K562 (cell line): ENCODE measurements at regions not wholly inside any gene's neighbourhood (a gene's known extent, or its start where the extent isn't known, plus 50 kb on each side); places are given as distances from the start of the nearest gene placed in this dataset.

Experiments used
- BACH1 ChIP-seq: fragments of 200-800 bp; sonication (Bioruptor generic); IDR thresholded peaks from 2 replicates; pipeline ENCODE4 v1.6.1; 2016; ENCODE audit warnings: missing genetic modification characterization, missing compliant biosample characterization
- HMG20B ChIP-seq: fragments of 250-450 bp; sonication (Bioruptor Pico); IDR thresholded peaks from 2 replicates; pipeline ENCODE4 v1.5.0; 2021; ENCODE audit warnings: mild to moderate bottlenecking
- JUN ChIP-seq, 2 experiments: sonication (generic) in 1 of 2; formaldehyde crosslinking in 1 of 2; IDR thresholded peaks; 2 replicates each; pipeline versions ENCODE4 v1.6.1 to v1.8.0; 2012 to 2022; ENCODE audit warnings: borderline replicate concordance in 2 of 2, mild to moderate bottlenecking in 2 of 2, improper control_type of control experiment in 1 of 2, low read depth in 1 of 2, low read length in 1 of 2, missing genetic modification reagents in 1 of 2
- JUND ChIP-seq, 2 experiments: IDR thresholded peaks; 2 replicates in 1 of 2; 3 replicates in 1 of 2; pipeline ENCODE4 v1.6.1; 2011; ENCODE audit warnings: borderline replicate concordance in 2 of 2, low read depth in 2 of 2, low read length in 2 of 2, improper control_type of control experiment in 1 of 2, missing biosample characterization in 1 of 2, missing genetic modification characterization in 1 of 2, missing genetic modification reagents in 1 of 2
- MYC ChIP-seq, 2 experiments: fragments of 250-450 bp in 1 of 2; sonication (Bioruptor Pico) in 1 of 2; IDR thresholded peaks; 2 replicates each; pipeline versions ENCODE4 v1.5.1 to v1.6.1; 2012 to 2021; ENCODE audit warnings: low read depth in 2 of 2, borderline replicate concordance in 1 of 2, improper control_type of control experiment in 1 of 2, low read length in 1 of 2, mild to moderate bottlenecking in 1 of 2, moderate library complexity in 1 of 2
- MYNN ChIP-seq, 2 experiments: sonication (generic); formaldehyde crosslinking in 1 of 2; IDR thresholded peaks; 2 replicates each; pipeline versions ENCODE4 v1.5.0 to v1.6.1; 2016 to 2020; ENCODE audit warnings: antibody characterized with exemption in 1 of 2, missing genetic modification reagents in 1 of 2
- NBN ChIP-seq: fragments of 450-650 bp; IDR thresholded peaks from 2 replicates; pipeline ENCODE4 v1.6.1; 2016; ENCODE audit warnings: low read depth, mild to moderate bottlenecking
- POLR2H ChIP-seq: IDR thresholded peaks from 2 replicates; pipeline ENCODE4 v1.6.1; 2016; ENCODE audit warnings: missing genetic modification characterization, low read depth, mild to moderate bottlenecking, control low read depth, missing compliant biosample characterization, moderate library complexity
- PTRF ChIP-seq: fragments of 450-650 bp; IDR thresholded peaks from 2 replicates; pipeline ENCODE4 v1.6.1; 2016; ENCODE audit warnings: mild to moderate bottlenecking, missing genetic modification characterization, missing compliant biosample characterization
- RCOR1 ChIP-seq, 2 experiments: IDR thresholded peaks; 2 replicates each; pipeline ENCODE4 v1.6.1; 2012; ENCODE audit warnings: low read depth in 2 of 2, low read length in 2 of 2, borderline replicate concordance in 1 of 2, improper control_type of control experiment in 1 of 2
- SETDB1 ChIP-seq: IDR thresholded peaks from one replicate; pipeline ENCODE4 v1.6.1; 2012; ENCODE audit warnings: low read length, control low read depth, inconsistent platforms
- TF ChIP-seq, protein P1 (sequence below), 2 experiments: fragments of 450-650 bp; formaldehyde crosslinking in 1 of 2; IDR thresholded peaks; 2 replicates each; pipeline versions ENCODE4 v1.4.0 to v1.6.1; 2014 to 2020; ENCODE audit warnings: mild to moderate bottlenecking in 2 of 2, borderline replicate concordance in 1 of 2, low read depth in 1 of 2
- TF ChIP-seq, protein P2 (sequence below): sonication (generic); formaldehyde crosslinking; IDR thresholded peaks from 2 replicates; pipeline ENCODE4 v1.5.0; 2020; ENCODE audit warnings: missing genetic modification reagents
- TF ChIP-seq, protein P3 (sequence below): sonication (generic); formaldehyde crosslinking; IDR thresholded peaks from 2 replicates; pipeline ENCODE4 v1.8.1; 2023; ENCODE audit warnings: mild to moderate bottlenecking, missing genetic modification reagents

DNA sequence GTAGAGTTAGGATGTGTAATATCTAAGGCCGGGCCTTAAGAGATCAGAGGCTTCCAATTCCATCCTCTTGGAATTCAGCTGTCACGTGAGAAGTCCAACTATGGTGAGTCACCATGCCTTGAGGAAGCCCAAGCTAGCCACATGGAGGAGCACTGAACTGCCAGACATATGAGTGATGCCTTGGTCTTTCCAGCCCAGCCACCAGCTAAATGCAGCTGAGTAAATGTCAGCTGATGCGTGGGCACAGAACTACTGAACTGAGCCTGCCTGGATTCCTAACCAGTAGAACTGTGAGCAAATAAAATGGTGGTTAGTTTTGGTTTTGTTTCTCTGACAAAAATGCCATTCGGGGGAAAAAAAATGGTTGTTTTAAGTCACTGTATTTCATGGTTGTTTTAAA, 153.7 kb upstream of the SERTAD2 start (continued):
- TF ChIP-seq, protein P1, sequence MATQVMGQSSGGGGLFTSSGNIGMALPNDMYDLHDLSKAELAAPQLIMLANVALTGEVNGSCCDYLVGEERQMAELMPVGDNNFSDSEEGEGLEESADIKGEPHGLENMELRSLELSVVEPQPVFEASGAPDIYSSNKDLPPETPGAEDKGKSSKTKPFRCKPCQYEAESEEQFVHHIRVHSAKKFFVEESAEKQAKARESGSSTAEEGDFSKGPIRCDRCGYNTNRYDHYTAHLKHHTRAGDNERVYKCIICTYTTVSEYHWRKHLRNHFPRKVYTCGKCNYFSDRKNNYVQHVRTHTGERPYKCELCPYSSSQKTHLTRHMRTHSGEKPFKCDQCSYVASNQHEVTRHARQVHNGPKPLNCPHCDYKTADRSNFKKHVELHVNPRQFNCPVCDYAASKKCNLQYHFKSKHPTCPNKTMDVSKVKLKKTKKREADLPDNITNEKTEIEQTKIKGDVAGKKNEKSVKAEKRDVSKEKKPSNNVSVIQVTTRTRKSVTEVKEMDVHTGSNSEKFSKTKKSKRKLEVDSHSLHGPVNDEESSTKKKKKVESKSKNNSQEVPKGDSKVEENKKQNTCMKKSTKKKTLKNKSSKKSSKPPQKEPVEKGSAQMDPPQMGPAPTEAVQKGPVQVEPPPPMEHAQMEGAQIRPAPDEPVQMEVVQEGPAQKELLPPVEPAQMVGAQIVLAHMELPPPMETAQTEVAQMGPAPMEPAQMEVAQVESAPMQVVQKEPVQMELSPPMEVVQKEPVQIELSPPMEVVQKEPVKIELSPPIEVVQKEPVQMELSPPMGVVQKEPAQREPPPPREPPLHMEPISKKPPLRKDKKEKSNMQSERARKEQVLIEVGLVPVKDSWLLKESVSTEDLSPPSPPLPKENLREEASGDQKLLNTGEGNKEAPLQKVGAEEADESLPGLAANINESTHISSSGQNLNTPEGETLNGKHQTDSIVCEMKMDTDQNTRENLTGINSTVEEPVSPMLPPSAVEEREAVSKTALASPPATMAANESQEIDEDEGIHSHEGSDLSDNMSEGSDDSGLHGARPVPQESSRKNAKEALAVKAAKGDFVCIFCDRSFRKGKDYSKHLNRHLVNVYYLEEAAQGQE (IDR thresholded peaks at IDR 0.05; ENCODE audit: borderline replicate concordance), result 0 out of 2 replicates have a peak, but pooled peaks have one; percentile 20
- TF ChIP-seq, protein P1 (CRISPR knock-in tag; IDR thresholded peaks at IDR 0.05; ENCODE audit: low read depth), result no peak
- TF ChIP-seq SETDB1 (no peak), NBN (no peak), MYNN (IDR thresholded peaks at IDR 0.05) (0 out of 2 replicates have a peak, but pooled peaks have one; percentile 19), MYNN (CRISPR knock-in tag; IDR thresholded peaks at IDR 0.05) (no peak), HMG20B (CRISPR knock-in tag) (no peak), PTRF (tag) (no peak), MYC (IDR thresholded peaks at IDR 0.05; ENCODE audit: low read depth, low read length) (0 out of 2 replicates have a peak, but pooled peaks have one; percentile 25), MYC (CRISPR knock-in tag; IDR thresholded peaks at IDR 0.05; ENCODE audit: borderline replicate concordance, low read depth) (no peak), RCOR1 (IDR thresholded peaks at IDR 0.05; ENCODE audit: borderline replicate concordance in 1 of 2, low read depth in 2 of 2, low read length in 2 of 2) (no peak), POLR2H (tag) (no peak), BACH1 (tag) (peak; percentile 62; the same call in 1 of the 2 replicates), JUN (IDR thresholded peaks at IDR 0.05; ENCODE audit: borderline replicate concordance, low read depth, low read length) (peak; percentile 82), JUN (CRISPR knock-in tag; IDR thresholded peaks at IDR 0.05; ENCODE audit: borderline replicate concordance) (no peak), JUND (IDR thresholded peaks at IDR 0.05; ENCODE audit: borderline replicate concordance, low read depth, low read length) (peak; percentile 89), JUND (tag; IDR thresholded peaks at IDR 0.05; ENCODE audit: borderline replicate concordance, low read depth, low read length) (peak; percentile 89)
- TF ChIP-seq, protein P2, sequence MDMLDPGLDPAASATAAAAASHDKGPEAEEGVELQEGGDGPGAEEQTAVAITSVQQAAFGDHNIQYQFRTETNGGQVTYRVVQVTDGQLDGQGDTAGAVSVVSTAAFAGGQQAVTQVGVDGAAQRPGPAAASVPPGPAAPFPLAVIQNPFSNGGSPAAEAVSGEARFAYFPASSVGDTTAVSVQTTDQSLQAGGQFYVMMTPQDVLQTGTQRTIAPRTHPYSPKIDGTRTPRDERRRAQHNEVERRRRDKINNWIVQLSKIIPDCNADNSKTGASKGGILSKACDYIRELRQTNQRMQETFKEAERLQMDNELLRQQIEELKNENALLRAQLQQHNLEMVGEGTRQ (CRISPR knock-in tag), result peak; percentile 63; the same call in 1 of the 2 replicates
- TF ChIP-seq, protein P3, sequence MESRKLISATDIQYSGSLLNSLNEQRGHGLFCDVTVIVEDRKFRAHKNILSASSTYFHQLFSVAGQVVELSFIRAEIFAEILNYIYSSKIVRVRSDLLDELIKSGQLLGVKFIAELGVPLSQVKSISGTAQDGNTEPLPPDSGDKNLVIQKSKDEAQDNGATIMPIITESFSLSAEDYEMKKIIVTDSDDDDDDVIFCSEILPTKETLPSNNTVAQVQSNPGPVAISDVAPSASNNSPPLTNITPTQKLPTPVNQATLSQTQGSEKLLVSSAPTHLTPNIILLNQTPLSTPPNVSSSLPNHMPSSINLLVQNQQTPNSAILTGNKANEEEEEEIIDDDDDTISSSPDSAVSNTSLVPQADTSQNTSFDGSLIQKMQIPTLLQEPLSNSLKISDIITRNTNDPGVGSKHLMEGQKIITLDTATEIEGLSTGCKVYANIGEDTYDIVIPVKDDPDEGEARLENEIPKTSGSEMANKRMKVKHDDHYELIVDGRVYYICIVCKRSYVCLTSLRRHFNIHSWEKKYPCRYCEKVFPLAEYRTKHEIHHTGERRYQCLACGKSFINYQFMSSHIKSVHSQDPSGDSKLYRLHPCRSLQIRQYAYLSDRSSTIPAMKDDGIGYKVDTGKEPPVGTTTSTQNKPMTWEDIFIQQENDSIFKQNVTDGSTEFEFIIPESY (CRISPR knock-in tag), result no peak
